Left lung (tissue), 4 donors: ENCODE measurements at regions not wholly inside any gene's neighbourhood (a gene's known extent, or its start where the extent isn't known, plus 50 kb on each side); places are given as distances from the start of the nearest gene placed in this dataset.

ENCODE experiments used
- ATAC-seq: fragments of 200-7000 bp; cut with Tn5 transposase; one replicate; pipeline ENCODE4 v1.9.1; 2020; ENCODE audit warnings: moderate library complexity
- DNase-seq, 4 donors: peaks; one replicate each; pipeline ENCODE4 v3.0.0-alpha.2; 2013 to 2020
- H3K27ac ChIP-seq, 2 donors: fragments of 200-600 bp; sonication (generic) in 1 of 2; one replicate each; pipeline versions ENCODE4 v1.5.0 to v1.8.0; 2020 to 2021
- H3K27me3 ChIP-seq, 2 donors: fragments of 200-600 bp; sonication (generic) in 1 of 2; one replicate each; pipeline versions ENCODE4 v1.5.0 to v1.8.0; 2020 to 2021
- H3K36me3 ChIP-seq, 2 donors: fragments of 200-600 bp; sonication (generic) in 1 of 2; one replicate each; pipeline versions ENCODE4 v1.5.0 to v1.8.0; 2020 to 2021
- H3K4me1 ChIP-seq, 2 donors: fragments of 200-600 bp; one replicate each; pipeline ENCODE4 v1.8.0; 2021
- H3K4me3 ChIP-seq, 2 donors: fragments of 200-600 bp; sonication (generic) in 1 of 2; one replicate each; pipeline versions ENCODE4 v1.5.0 to v1.8.0; 2020 to 2021; ENCODE audit warnings: mild to moderate bottlenecking in 1 of 2
- H3K9me3 ChIP-seq, 2 donors: fragments of 200-600 bp; sonication (generic) in 1 of 2; one replicate each; pipeline versions ENCODE4 v1.5.0 to v1.8.0; 2020 to 2021
- CTCF ChIP-seq, 2 donors: fragments of 200-600 bp; sonication (generic) in 1 of 2; IDR thresholded peaks; one replicate each; pipeline versions ENCODE4 v1.5.0 to v1.8.0; 2021; ENCODE audit warnings: antibody characterized with exemption in 2 of 2
- intact Hi-C, 2 donors: fragments of 100-400 bp; cut with DNase I; formaldehyde crosslinking; loops; one replicate each; pipeline versions ENCODE4 v1.11.2 to v1.14.2; 2022
- donor health status: DM: no; HTN: yes; CAD: no.
- donor health status: DM: no; HTN: no; CAD: no.

GRCh38 chr15:29393443-29393842 is 123.8 kb upstream of the NSMCE3 start:
- intact Hi-C loops: no loop called here
- Histone ChIP-seq H3K4me3 (no peak overlapping the region), H3K36me3 (no peaks in the 10 kb centered on the region), H3K4me1 (no peaks in the 10 kb centered on the region), H3K27me3 (no peaks in the 10 kb centered on the region), H3K9me3 (peaks cover 0 to 1% of the 10 kb centered on the region in 2 donors), H3K27ac (no peak overlapping the region)
- no peak for TF ChIP-seq CTCF (IDR thresholded peaks at IDR 0.05)
- DNase-seq (no peak), ATAC-seq (no peak)

- TF ChIP-seq CTCF (IDR thresholded peaks at IDR 0.05): no peak
- no peak for ATAC-seq
- Histone ChIP-seq H3K4me3 (no peak overlapping the region), H3K4me1 (no peaks in the 10 kb centered on the region), H3K27me3 (no peaks in the 10 kb centered on the region), H3K27ac (no peak overlapping the region), H3K36me3 (no peaks in the 10 kb centered on the region), H3K9me3 (peaks cover 0 to 5% of the 10 kb centered on the region in 2 donors)
- intact Hi-C loops: no loop called here
- DNase-seq: no peak
Measured at GRCh38 chr15:29392358-29392757, 122.7 kb upstream of the NSMCE3 start.

GRCh38 chr15:29390051-29390450 is 120.4 kb upstream of the NSMCE3 start:
- Histone ChIP-seq H3K27ac (no peak overlapping the region), H3K36me3 (no peaks in the 10 kb centered on the region), H3K4me3 (no peak overlapping the region), H3K9me3 (peaks cover 0 to 5% of the 10 kb centered on the region in 2 donors), H3K27me3 (no peaks in the 10 kb centered on the region), H3K4me1 (no peaks in the 10 kb centered on the region)
- ATAC-seq: no peak
- TF ChIP-seq CTCF (IDR thresholded peaks at IDR 0.05): no peak
- intact Hi-C loops: no loop called here
- DNase-seq: no peak

- DNase-seq: no peak
- intact Hi-C loops: no loop called here
- H3K27me3 ChIP-seq: no peaks in the 10 kb centered on the region
Measured at GRCh38 chr15:29386523-29386922, 116.9 kb upstream of the NSMCE3 start.

GRCh38 chr15:29383367-29383766 is 113.7 kb upstream of the NSMCE3 start:
- no peak overlapping the region for H3K4me3 ChIP-seq
- peaks cover 0 to 3% of the 10 kb centered on the region in 2 donors for H3K9me3 ChIP-seq
- TF ChIP-seq CTCF (IDR thresholded peaks at IDR 0.05): no peak
- no peak for ATAC-seq
- H3K27ac ChIP-seq: no peak overlapping the region
- DNase-seq: no peak
- no peaks in the 10 kb centered on the region for H3K4me1 ChIP-seq
- H3K27me3 ChIP-seq: no peaks in the 10 kb centered on the region
- intact Hi-C loops: no loop called here
- no peaks in the 10 kb centered on the region for H3K36me3 ChIP-seq

More at GRCh38 chr15:29386523-29386922, 116.9 kb upstream of the NSMCE3 start:
- Histone ChIP-seq H3K4me1 (no peaks in the 10 kb centered on the region), H3K9me3 (peaks cover 0 to 5% of the 10 kb centered on the region in 2 donors), H3K4me3 (no peak overlapping the region), H3K36me3 (no peaks in the 10 kb centered on the region), H3K27ac (no peak overlapping the region)
- no peak for ATAC-seq
- TF ChIP-seq CTCF (IDR thresholded peaks at IDR 0.05): no peak
